Panc1 (cell line): ENCODE measurements at regions not wholly inside any gene's neighbourhood (a gene's known extent, or its start where the extent isn't known, plus 50 kb on each side); places are given as distances from the start of the nearest gene placed in this dataset.

Source experiments
- CTCF ChIP-seq: fragments of 450-650 bp; IDR thresholded peaks from 2 replicates; pipeline ENCODE4 v1.5.1; 2017; ENCODE audit warnings: mild to moderate bottlenecking
- REST ChIP-seq, 2 experiments: IDR thresholded peaks; 2 replicates each; pipeline ENCODE4 v1.6.1; 2011 to 2012; ENCODE audit warnings: low read depth in 2 of 2, control low read depth in 1 of 2, low read length in 1 of 2, mild to moderate bottlenecking in 1 of 2, moderate library complexity in 1 of 2; ENCODE audit not compliant: insufficient read depth in 1 of 2

GRCh38 chrX:25198891-25199290 lies 183.1 kb upstream of the ARX start:
- TF ChIP-seq CTCF (no peak), REST (IDR thresholded peaks at IDR 0.05; ENCODE audit: insufficient read depth in 1 of 2, low read depth in 2 of 2, low read length in 1 of 2) (no peak)
